ENCODE measurements at regions not wholly inside any gene's neighbourhood (a gene's known extent, or its start where the extent isn't known, plus 50 kb on each side); places are given as distances from the start of the nearest gene placed in this dataset.

DNA sequence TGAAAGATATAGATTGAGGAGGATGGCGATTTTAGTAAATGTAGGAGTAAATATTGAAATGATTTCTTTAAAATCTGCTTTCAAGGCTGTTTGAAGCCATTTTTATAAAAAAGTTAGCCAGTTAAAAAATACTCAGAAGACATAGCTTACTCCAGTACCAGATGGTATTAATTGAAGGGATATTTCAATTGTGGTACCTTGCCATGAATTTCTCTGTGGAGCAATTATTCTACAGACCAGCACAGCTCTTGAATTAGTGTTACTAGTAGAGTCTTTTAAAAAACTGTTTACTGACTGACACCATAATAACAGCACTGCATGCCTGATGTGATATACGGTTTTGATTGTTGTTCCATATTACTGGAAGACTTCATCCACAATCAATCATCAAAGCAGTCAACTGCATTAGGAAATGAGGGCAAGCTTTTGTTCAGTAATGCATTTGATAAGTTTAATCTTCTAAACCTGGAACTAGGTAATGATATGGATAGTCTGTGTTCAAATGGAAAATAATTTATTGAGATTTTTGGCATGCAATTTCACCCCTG is 106.4 kb downstream of the MFSD1 start:
- Histone ChIP-seq H4K20me1 (ENCODE audit: control insufficient read depth, insufficient read depth, low read depth, low read length) (no peaks in the 10 kb centered on the region), H3K27me3 (ENCODE audit: control insufficient read depth, low read length) (no peaks in the 10 kb centered on the region), H3K9me2 (replicated peaks; ENCODE audit: control insufficient read depth, low read length) (no peaks in the 10 kb centered on the region), H3K4me3 (ENCODE audit: low read length) (no peak overlapping the region), H3K36me3 (ENCODE audit: control insufficient read depth, low read length) (no peaks in the 10 kb centered on the region), H3K4me1 (ENCODE audit: control insufficient read depth, low read length) (no peaks in the 10 kb centered on the region), H3F3A (ENCODE audit: control insufficient read depth, insufficient read depth) (no peaks in the 10 kb centered on the region), H3K27ac (ENCODE audit: low read depth, low read length) (no peak overlapping the region), H3K79me2 (ENCODE audit: control insufficient read depth, low read length) (no peaks in the 10 kb centered on the region), H3K9me3 (ENCODE audit: control insufficient read depth, insufficient read depth, low read length) (no peaks in the 10 kb centered on the region), H3K4me2 (ENCODE audit: low read length) (no peak overlapping the region)
- no peak for TF ChIP-seq EZH2phosphoT487 (IDR thresholded peaks at IDR 0.05; ENCODE audit: borderline replicate concordance, low read length)
- no peak for TF ChIP-seq CTCF (IDR thresholded peaks at IDR 0.05; ENCODE audit: low read depth, low read length, poor library complexity, severe bottlenecking)

- Histone ChIP-seq H3K79me2 (ENCODE audit: control insufficient read depth, low read length) (no peaks in the 10 kb centered on the region), H3K4me2 (ENCODE audit: low read length) (no peak overlapping the region), H3K27me3 (ENCODE audit: control insufficient read depth, low read length) (no peaks in the 10 kb centered on the region)
These were observed 108.0 kb downstream of the MFSD1 start for GRCh38 chr3:158909870-158910269.

DNA sequence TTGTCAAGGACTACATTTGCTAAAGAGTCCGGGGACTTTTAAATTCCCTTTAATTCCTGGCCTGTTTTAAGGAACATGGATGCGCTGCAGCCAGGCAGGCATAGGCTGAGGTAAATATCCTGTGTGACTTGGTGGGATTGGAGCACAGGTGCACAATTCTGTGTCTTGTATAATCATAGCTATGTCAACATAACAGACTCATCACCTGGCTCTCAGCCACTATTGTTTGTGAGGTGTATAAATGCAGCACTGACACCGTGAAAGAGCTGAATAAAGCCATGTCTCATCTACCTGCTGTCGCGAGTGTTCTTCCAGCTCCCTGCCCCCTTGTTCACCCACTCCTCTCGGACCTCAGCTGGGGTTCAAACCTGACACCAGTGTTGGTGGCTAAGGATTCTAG is 109.7 kb downstream of the MFSD1 start:
- Histone ChIP-seq H3K79me2 (ENCODE audit: control insufficient read depth, low read length) (no peaks in the 10 kb centered on the region), H3K4me2 (ENCODE audit: low read length) (no peak overlapping the region), H3K9me2 (replicated peaks; ENCODE audit: control insufficient read depth, low read length) (no peaks in the 10 kb centered on the region), H3K27me3 (ENCODE audit: control insufficient read depth, low read length) (no peaks in the 10 kb centered on the region), H3K4me3 (ENCODE audit: low read length) (no peak overlapping the region), H4K20me1 (ENCODE audit: control insufficient read depth, insufficient read depth, low read depth, low read length) (no peaks in the 10 kb centered on the region), H3K27ac (ENCODE audit: low read depth, low read length) (no peak overlapping the region), H3K36me3 (ENCODE audit: control insufficient read depth, low read length) (no peaks in the 10 kb centered on the region), H3K9me3 (ENCODE audit: control insufficient read depth, insufficient read depth, low read length) (no peaks in the 10 kb centered on the region), H3K4me1 (ENCODE audit: control insufficient read depth, low read length) (no peaks in the 10 kb centered on the region), H3F3A (ENCODE audit: control insufficient read depth, insufficient read depth) (no peaks in the 10 kb centered on the region)
- TF ChIP-seq EZH2phosphoT487 (IDR thresholded peaks at IDR 0.05; ENCODE audit: borderline replicate concordance, low read length) (no peak), CTCF (IDR thresholded peaks at IDR 0.05; ENCODE audit: low read depth, low read length, poor library complexity, severe bottlenecking) (no peak)

More at GRCh38 chr3:158909870-158910269, 108.0 kb downstream of the MFSD1 start:
- H3K4me3 ChIP-seq (ENCODE audit: low read length), result no peak overlapping the region
- no peaks in the 10 kb centered on the region for H3K9me2 ChIP-seq (replicated peaks; ENCODE audit: control insufficient read depth, low read length)
- no peak overlapping the region for H3K27ac ChIP-seq (ENCODE audit: low read depth, low read length)
- TF ChIP-seq EZH2phosphoT487 (IDR thresholded peaks at IDR 0.05; ENCODE audit: borderline replicate concordance, low read length) (no peak), CTCF (IDR thresholded peaks at IDR 0.05; ENCODE audit: low read depth, low read length, poor library complexity, severe bottlenecking) (no peak)
- no peaks in the 10 kb centered on the region for H3K4me1 ChIP-seq (ENCODE audit: control insufficient read depth, low read length)
- H3K9me3 ChIP-seq (ENCODE audit: control insufficient read depth, insufficient read depth, low read length), result no peaks in the 10 kb centered on the region
- H4K20me1 ChIP-seq (ENCODE audit: control insufficient read depth, insufficient read depth, low read depth, low read length), result no peaks in the 10 kb centered on the region
- H3K36me3 ChIP-seq (ENCODE audit: control insufficient read depth, low read length), result no peaks in the 10 kb centered on the region
- no peaks in the 10 kb centered on the region for H3F3A ChIP-seq (ENCODE audit: control insufficient read depth, insufficient read depth)

Measured in DOHH2 (cell line).